Erythroblast (primary cell): ENCODE measurements at regions not wholly inside any gene's neighbourhood (a gene's known extent, or its start where the extent isn't known, plus 50 kb on each side); places are given as distances from the start of the nearest gene placed in this dataset.

Experiments
- GATA1 ChIP-seq: IDR thresholded peaks from 2 replicates; pipeline ENCODE4 v1.6.1; 2011; ENCODE audit warnings: low read depth, mild to moderate bottlenecking, control low read depth, low read length, moderate library complexity
- POLR2A ChIP-seq: IDR thresholded peaks from 2 replicates; pipeline ENCODE4 v1.6.1; 2011; ENCODE audit warnings: mild to moderate bottlenecking, low read length

GRCh38 chr20:56718816-56719215, 89.7 kb downstream of the TFAP2C start:
- TF ChIP-seq POLR2A, result no peak
- no peak for TF ChIP-seq GATA1
